NOMO-1 (cell line): ENCODE measurements at regions not wholly inside any gene's neighbourhood (a gene's known extent, or its start where the extent isn't known, plus 50 kb on each side); places are given as distances from the start of the nearest gene placed in this dataset.

ENCODE experiments used
- DNase-seq, 2 experiments: peaks; one replicate each; lab custom pipeline; 2025; ENCODE audit not compliant: unreplicated experiment in 2 of 2; lab: John Stamatoyannopoulos, UW

- DNase-seq, result no peak
Observed at GRCh38 chr16:65878347-65878746, 488.1 kb upstream of the CDH5 start.

GRCh38 chr16:65876624-65877023, 489.9 kb upstream of the CDH5 start:
- DNase-seq, result no peak

GRCh38 chr16:65876056-65876408, 490.5 kb upstream of the CDH5 start:
- no peak for DNase-seq

- DNase-seq, result no peak
Observed at GRCh38 chr16:65875381-65876055, 491.0 kb upstream of the CDH5 start.

- no peak for DNase-seq
Observed at GRCh38 chr16:65869261-65869660, 497.2 kb upstream of the CDH5 start.

GRCh38 chr16:65867276-65867960, 499.1 kb upstream of the CDH5 start:
- DNase-seq, result no peak

- DNase-seq, result no peak
Observed at GRCh38 chr16:65863236-65863635, 503.3 kb upstream of the CDH5 start.

- DNase-seq, result no peak
Observed at GRCh38 chr16:65861131-65861731, 505.3 kb upstream of the CDH5 start.

- no peak for DNase-seq
Observed at GRCh38 chr16:65855171-65856145, 511.0 kb upstream of the CDH5 start.

GRCh38 chr16:65846210-65846602, 520.3 kb upstream of the CDH5 start:
- no peak for DNase-seq

- DNase-seq, result no peak
Observed at GRCh38 chr16:65845466-65846209, 520.9 kb upstream of the CDH5 start.

GRCh38 chr16:65843941-65844340, 522.5 kb upstream of the CDH5 start:
- no peak for DNase-seq

GRCh38 chr16:65842067-65842466, 524.4 kb upstream of the CDH5 start:
- DNase-seq, result no peak

GRCh38 chr16:65838001-65838400, 528.5 kb upstream of the CDH5 start:
- DNase-seq, result no peak

GRCh38 chr16:65837464-65837863, 529.0 kb upstream of the CDH5 start:
- peak; percentile 92 to 93 for DNase-seq

- DNase-seq, result no peak
Observed at GRCh38 chr16:65834688-65835087, 531.8 kb upstream of the CDH5 start.

- no peak for DNase-seq
Observed at GRCh38 chr16:65833171-65833871, 533.2 kb upstream of the CDH5 start.

GRCh38 chr16:65832679-65833078, 533.8 kb upstream of the CDH5 start:
- DNase-seq, result no peak

GRCh38 chr16:65831903-65832666, 534.4 kb upstream of the CDH5 start:
- DNase-seq, result no peak
